ENCODE measurements at regions not wholly inside any gene's neighbourhood (a gene's known extent, or its start where the extent isn't known, plus 50 kb on each side); places are given as distances from the start of the nearest gene placed in this dataset.

DNA sequence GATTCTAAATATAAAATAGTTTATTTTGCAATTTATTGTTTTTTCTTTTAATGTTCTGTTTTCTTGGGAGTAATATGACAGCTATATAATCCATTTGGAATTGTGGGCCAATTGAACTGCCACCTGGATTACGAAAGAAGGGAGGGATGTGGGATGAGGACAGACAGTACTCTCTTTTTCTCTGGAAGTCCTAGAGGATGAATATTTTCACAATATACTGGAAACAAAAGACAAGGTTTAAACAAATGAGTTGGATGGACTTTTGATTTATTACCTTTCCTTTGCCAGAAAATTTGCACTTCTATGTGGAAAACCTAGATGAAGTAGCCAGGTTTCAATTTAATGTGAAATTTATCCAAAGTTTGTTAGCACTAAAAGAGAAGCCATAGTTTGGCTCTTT, 325.5 kb upstream of the IMPG1 start:
- Mint-ChIP-seq H3K9me3 (peaks cover 9 to 18% of the 10 kb centered on the region in 2 donors), H3K4me3 (no peak overlapping the region), H3K27me3 (no peaks in the 10 kb centered on the region), H3K4me1 (no peaks in the 10 kb centered on the region), H3K27ac (no peak overlapping the region)
- ATAC-seq (no peak), DNase-seq (no peak)

DNA sequence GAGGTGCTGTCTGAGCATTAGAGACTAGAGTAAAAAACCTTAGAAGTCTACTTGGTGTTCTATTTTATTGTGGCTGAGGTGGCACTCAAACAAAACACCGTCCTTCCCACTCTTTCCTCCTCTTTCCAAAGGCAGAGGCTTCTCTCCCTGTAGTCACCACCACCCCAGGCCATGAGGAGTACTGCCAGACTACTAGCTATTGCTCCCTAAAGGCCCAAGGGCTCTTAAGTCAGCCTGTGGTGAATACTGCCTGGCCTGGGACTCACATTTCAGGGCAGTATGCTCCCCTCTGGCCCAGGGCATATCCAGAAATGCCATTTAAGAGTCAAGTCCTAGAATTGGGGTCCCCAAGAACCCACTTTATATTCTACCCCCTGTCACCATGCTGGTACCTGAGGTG, 309.7 kb upstream of the IMPG1 start:
- H3K27ac Mint-ChIP-seq = no peak overlapping the region
- no peak for ATAC-seq
- H3K9me3 Mint-ChIP-seq = peaks cover 15 to 44% of the 10 kb centered on the region in 2 donors

DNA sequence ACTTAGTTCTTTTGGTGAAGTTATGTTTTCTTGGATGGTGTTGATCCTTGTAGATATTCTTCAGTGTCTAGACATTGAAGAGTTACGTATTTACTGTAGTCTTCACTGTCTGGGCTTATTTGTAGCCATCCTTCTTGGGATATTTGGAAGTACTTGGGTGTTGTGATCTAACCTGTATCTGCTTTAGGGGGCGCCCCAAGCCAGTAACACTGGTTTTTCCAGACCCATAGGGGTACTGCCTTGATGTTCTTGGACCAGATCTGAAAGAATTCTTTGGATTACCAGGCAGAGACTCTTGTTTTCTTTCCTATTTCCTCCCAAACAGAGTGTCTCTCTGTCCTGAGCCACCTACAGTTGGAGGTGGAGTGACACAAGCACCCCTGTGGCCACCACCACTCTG, 309.1 kb upstream of the IMPG1 start:
- H3K27me3 Mint-ChIP-seq = no peaks in the 10 kb centered on the region
- DNase-seq = no peak
- H3K4me1 Mint-ChIP-seq = no peaks in the 10 kb centered on the region
- H3K27ac Mint-ChIP-seq = no peak overlapping the region
- no peak overlapping the region for H3K4me3 Mint-ChIP-seq
- ATAC-seq = no peak
- peaks cover 15 to 50% of the 10 kb centered on the region in 2 donors for H3K9me3 Mint-ChIP-seq

More for the DNA sequence above, 309.7 kb upstream of the IMPG1 start:
- no peak overlapping the region for H3K4me3 Mint-ChIP-seq
- no peak for DNase-seq
- no peaks in the 10 kb centered on the region for H3K27me3 Mint-ChIP-seq
- H3K4me1 Mint-ChIP-seq = no peaks in the 10 kb centered on the region

GRCh38 chr6:76351275-76351674, 278.8 kb upstream of the IMPG1 start:
- DNase-seq (no peak), ATAC-seq (no peak)
- Mint-ChIP-seq H3K27ac (no peak overlapping the region), H3K27me3 (no peaks in the 10 kb centered on the region), H3K9me3 (no peaks in the 10 kb centered on the region), H3K4me1 (no peaks in the 10 kb centered on the region), H3K4me3 (no peak overlapping the region)

DNA sequence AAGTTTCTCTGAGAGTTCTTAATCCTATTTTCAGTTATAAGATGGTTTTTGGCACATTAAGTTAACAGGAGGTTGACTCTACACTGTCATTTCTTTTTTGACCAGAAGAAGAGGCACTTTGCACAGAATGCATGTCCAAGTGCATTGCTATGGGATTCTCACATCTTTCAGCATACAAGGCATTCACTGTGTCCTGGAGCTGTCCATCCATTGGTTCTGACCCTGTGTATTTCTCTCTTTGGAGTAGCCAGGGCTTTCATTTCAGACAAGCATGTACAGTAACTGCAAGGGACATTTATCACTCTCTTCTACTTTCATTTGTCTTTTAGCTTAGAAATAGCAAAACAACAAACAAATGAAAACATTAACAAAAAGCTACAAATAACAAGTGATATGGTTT, 275.1 kb upstream of the IMPG1 start:
- no peak overlapping the region for H3K27ac Mint-ChIP-seq
- H3K9me3 Mint-ChIP-seq = peaks cover 6 to 13% of the 10 kb centered on the region in 2 donors
- no peak for ATAC-seq
- no peak overlapping the region for H3K4me3 Mint-ChIP-seq
- H3K4me1 Mint-ChIP-seq = no peaks in the 10 kb centered on the region
- H3K27me3 Mint-ChIP-seq = no peaks in the 10 kb centered on the region
- no peak for DNase-seq

DNA sequence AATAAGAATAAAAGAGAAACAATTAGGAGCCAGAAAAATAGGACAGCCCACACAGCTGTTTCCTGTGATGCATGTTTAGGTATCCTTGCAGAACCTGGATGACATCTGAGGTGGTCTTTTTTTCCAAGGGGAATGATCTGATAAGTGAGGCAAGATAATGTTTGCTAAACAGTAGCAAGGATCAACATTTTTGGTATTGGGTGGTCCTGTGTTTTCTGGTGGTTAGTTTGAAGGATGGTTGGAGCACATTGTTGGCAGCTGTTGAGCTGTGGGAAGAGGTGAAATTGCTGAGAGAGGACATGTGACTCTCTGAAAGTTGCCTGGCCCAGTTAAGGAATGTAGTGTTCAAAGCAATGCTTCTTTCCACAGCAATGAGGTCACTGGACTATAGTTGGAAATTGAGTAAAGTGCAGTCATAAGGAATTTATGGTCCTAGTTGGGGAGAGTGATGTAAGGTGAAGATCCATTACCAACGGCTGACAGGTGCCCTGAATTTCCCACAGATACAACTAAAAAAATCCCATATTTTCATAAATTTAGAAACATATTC, 270.2 kb upstream of the IMPG1 start:
- ATAC-seq (no peak), DNase-seq (no peak)
- H3K4me1 Mint-ChIP-seq = no peaks in the 10 kb centered on the region
- H3K27ac Mint-ChIP-seq = no peak overlapping the region
- H3K27me3 Mint-ChIP-seq = no peaks in the 10 kb centered on the region
- H3K9me3 Mint-ChIP-seq = peaks cover 6 to 34% of the 10 kb centered on the region in 2 donors
- no peak overlapping the region for H3K4me3 Mint-ChIP-seq

DNA sequence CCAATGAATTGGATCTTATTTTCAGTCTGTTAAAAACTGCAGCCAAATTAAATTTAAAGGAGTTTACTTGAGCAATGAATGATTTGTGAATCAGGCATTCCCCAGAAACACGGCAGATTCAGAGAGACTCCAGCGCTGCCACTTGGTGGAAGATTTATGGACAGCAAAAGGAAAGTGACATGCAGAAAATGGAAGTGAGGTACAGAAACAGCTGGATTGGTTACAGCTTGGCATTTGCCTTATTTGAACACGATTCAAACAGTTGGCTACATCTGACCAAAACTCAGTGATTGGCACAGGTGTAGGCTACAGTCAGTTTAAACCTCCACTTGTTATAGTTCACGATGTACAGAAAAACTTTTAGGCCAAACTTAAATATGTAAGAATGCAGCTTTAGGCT, 257.6 kb upstream of the IMPG1 start:
- DNase-seq (no peak), ATAC-seq (no peak)
- H3K4me1 Mint-ChIP-seq = no peaks in the 10 kb centered on the region
- H3K27ac Mint-ChIP-seq = no peak overlapping the region
- H3K27me3 Mint-ChIP-seq = no peaks in the 10 kb centered on the region
- no peak overlapping the region for H3K4me3 Mint-ChIP-seq
- H3K9me3 Mint-ChIP-seq = peaks cover 8 to 27% of the 10 kb centered on the region in 2 donors

DNA sequence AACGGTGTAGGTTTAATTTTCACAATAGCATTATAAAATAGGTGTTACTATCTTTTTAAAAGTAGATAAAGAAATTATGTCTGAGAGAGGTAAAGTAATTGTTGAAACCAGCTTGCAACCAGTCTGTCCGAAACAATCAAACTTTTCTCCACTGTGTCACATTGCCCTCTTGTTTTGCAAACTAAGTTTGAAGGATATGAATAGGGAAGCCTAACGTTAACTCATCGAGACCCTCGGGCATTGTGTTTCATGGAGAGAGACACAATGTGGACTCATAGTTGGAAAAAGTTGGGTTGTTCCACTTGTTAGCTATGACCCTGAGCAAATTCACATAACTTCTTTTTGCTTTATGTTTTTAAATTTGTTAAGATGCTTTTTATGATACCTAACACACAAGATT, 254.4 kb upstream of the IMPG1 start:
- ATAC-seq (no peak), DNase-seq (no peak)
- no peak overlapping the region for H3K4me3 Mint-ChIP-seq
- no peaks in the 10 kb centered on the region for H3K27me3 Mint-ChIP-seq
- no peaks in the 10 kb centered on the region for H3K4me1 Mint-ChIP-seq
- peaks cover 9 to 21% of the 10 kb centered on the region in 2 donors for H3K9me3 Mint-ChIP-seq
- no peak overlapping the region for H3K27ac Mint-ChIP-seq

Measured in stimulated activated naive CD8-positive, alpha-beta T cell treated with anti-CD3 and anti-CD28 coated beads, Interleukin-15, amount 100 ng/mL, for 72 hours (primary cell).